ENCODE measurements at regions not wholly inside any gene's neighbourhood (a gene's known extent, or its start where the extent isn't known, plus 50 kb on each side); places are given as distances from the start of the nearest gene placed in this dataset.

DNA sequence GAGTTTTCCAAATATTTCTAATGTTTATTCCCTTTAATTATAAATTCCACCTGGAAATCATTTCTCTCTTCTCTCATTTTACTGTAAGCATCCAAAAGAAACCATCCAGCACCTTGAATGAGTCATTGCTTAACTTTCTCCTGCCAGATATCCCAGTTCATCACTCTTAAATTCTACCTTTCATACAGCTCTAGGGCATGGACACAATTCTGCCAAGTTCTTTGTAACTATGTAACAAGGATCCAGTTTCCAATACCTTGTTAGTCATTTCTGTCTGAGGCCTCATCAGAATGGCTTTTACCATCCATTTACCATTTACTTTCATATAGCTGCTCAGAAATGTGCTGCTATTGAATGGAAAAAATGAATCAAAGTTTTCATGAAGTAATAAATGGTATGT lies 455.4 kb upstream of the TENM4 start:
- POLR2A ChIA-PET = no interaction called here
- BruUV-seq (replicated peaks) = no TSS peak
- intact Hi-C loops (cut with micrococcal nuclease) = no loop called here
- no peak overlapping the region for H3K4me3 Mint-ChIP-seq (ENCODE audit: unreplicated experiment)
- no peaks in the 10 kb centered on the region for H3K36me3 Mint-ChIP-seq (ENCODE audit: insufficient read depth, unreplicated experiment)
- no peak overlapping the region for H3K27ac Mint-ChIP-seq (ENCODE audit: low read depth, unreplicated experiment)
- CTCF ChIA-PET = interaction anchor here (0.6 to 1.3 kb wide), 2 partner anchors 13 to 17 kb away, joined by 4 read pairs; no protein-coding TSS in a partner anchor
- H3K4me1 Mint-ChIP-seq (ENCODE audit: insufficient read depth, unreplicated experiment) = peaks cover 12% of the 10 kb centered on the region
- peaks cover 8% of the 10 kb centered on the region for H3K9me3 Mint-ChIP-seq (ENCODE audit: unreplicated experiment)
- no peaks in the 10 kb centered on the region for H3K27me3 Mint-ChIP-seq (ENCODE audit: insufficient read depth, unreplicated experiment)
- DNase-seq (ENCODE audit: unreplicated experiment) = peak; percentile 72
- TF ChIP-seq, protein P1, sequence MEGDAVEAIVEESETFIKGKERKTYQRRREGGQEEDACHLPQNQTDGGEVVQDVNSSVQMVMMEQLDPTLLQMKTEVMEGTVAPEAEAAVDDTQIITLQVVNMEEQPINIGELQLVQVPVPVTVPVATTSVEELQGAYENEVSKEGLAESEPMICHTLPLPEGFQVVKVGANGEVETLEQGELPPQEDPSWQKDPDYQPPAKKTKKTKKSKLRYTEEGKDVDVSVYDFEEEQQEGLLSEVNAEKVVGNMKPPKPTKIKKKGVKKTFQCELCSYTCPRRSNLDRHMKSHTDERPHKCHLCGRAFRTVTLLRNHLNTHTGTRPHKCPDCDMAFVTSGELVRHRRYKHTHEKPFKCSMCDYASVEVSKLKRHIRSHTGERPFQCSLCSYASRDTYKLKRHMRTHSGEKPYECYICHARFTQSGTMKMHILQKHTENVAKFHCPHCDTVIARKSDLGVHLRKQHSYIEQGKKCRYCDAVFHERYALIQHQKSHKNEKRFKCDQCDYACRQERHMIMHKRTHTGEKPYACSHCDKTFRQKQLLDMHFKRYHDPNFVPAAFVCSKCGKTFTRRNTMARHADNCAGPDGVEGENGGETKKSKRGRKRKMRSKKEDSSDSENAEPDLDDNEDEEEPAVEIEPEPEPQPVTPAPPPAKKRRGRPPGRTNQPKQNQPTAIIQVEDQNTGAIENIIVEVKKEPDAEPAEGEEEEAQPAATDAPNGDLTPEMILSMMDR (IDR thresholded peaks at IDR 0.05; ENCODE audit: unreplicated experiment) = no peak

GRCh38 chr11:79894111-79894510 lies 453.3 kb upstream of the TENM4 start:
- intact Hi-C loops (cut with micrococcal nuclease) = no loop called here
- Mint-ChIP-seq H3K9me3 (ENCODE audit: unreplicated experiment) (peaks cover 8% of the 10 kb centered on the region), H3K4me1 (ENCODE audit: insufficient read depth, unreplicated experiment) (peaks cover 12% of the 10 kb centered on the region), H3K27ac (ENCODE audit: low read depth, unreplicated experiment) (no peak overlapping the region), H3K27me3 (ENCODE audit: insufficient read depth, unreplicated experiment) (no peaks in the 10 kb centered on the region), H3K36me3 (ENCODE audit: insufficient read depth, unreplicated experiment) (no peaks in the 10 kb centered on the region), H3K4me3 (ENCODE audit: unreplicated experiment) (no peak overlapping the region)
- CTCF ChIA-PET = no interaction called here
- TF ChIP-seq, protein P1 (IDR thresholded peaks at IDR 0.05; ENCODE audit: unreplicated experiment) = no peak
- no peak for DNase-seq (ENCODE audit: unreplicated experiment)
- no TSS peak for BruUV-seq (replicated peaks)
- POLR2A ChIA-PET = no interaction called here

DNA sequence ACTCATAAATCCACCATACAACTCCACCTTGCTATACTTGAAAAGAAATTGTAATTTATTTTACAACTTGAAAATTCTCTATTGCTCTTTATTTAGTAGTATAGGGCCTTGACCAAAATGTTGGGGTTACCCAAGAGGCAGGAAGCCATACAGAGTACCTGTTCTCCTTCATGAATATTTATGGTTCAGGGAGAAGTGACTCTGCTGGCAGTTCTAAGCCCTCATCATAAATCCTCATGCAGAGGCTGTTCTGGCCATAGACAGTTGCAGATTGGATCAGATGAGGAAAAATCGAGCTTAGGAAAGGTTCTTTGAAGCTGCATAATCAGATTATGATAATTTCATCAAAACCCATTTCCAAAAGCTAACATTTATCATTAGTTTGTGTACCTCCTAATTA lies 449.4 kb upstream of the TENM4 start:
- ChIA-PET POLR2A (no interaction called here), CTCF (interaction anchor here (0.6 kb wide), 1 partner anchor 1535 kb away, joined by 3 read pairs; no protein-coding TSS in a partner anchor)
- H3K4me3 Mint-ChIP-seq (ENCODE audit: unreplicated experiment) = no peak overlapping the region
- TF ChIP-seq, protein P1 (IDR thresholded peaks at IDR 0.05; ENCODE audit: unreplicated experiment) = no peak
- DNase-seq (ENCODE audit: unreplicated experiment) = no peak
- H3K27me3 Mint-ChIP-seq (ENCODE audit: insufficient read depth, unreplicated experiment) = no peaks in the 10 kb centered on the region
- no peak overlapping the region for H3K27ac Mint-ChIP-seq (ENCODE audit: low read depth, unreplicated experiment)
- H3K36me3 Mint-ChIP-seq (ENCODE audit: insufficient read depth, unreplicated experiment) = no peaks in the 10 kb centered on the region
- H3K9me3 Mint-ChIP-seq (ENCODE audit: unreplicated experiment) = no peaks in the 10 kb centered on the region
- H3K4me1 Mint-ChIP-seq (ENCODE audit: insufficient read depth, unreplicated experiment) = no peaks in the 10 kb centered on the region
- intact Hi-C loops (cut with micrococcal nuclease) = no loop called here
- BruUV-seq (replicated peaks) = no TSS peak

- BruUV-seq (replicated peaks) = no TSS peak
- no peak overlapping the region for H3K4me3 Mint-ChIP-seq (ENCODE audit: unreplicated experiment)
- ChIA-PET POLR2A (no interaction called here), CTCF (interaction anchor here (0.6 to 0.7 kb wide), 2 partner anchors 14 to 1177 kb away, joined by 3 read pairs; no protein-coding TSS in a partner anchor)
- H3K27me3 Mint-ChIP-seq (ENCODE audit: insufficient read depth, unreplicated experiment) = no peaks in the 10 kb centered on the region
- no peak for DNase-seq (ENCODE audit: unreplicated experiment)
- intact Hi-C loops (cut with micrococcal nuclease) = no loop called here
- no peak overlapping the region for H3K27ac Mint-ChIP-seq (ENCODE audit: low read depth, unreplicated experiment)
- TF ChIP-seq, protein P1 (IDR thresholded peaks at IDR 0.05; ENCODE audit: unreplicated experiment) = no peak
- peaks cover 7% of the 10 kb centered on the region for H3K9me3 Mint-ChIP-seq (ENCODE audit: unreplicated experiment)
- no peaks in the 10 kb centered on the region for H3K4me1 Mint-ChIP-seq (ENCODE audit: insufficient read depth, unreplicated experiment)
- no peaks in the 10 kb centered on the region for H3K36me3 Mint-ChIP-seq (ENCODE audit: insufficient read depth, unreplicated experiment)
Measured at GRCh38 chr11:79864882-79865281, 424.1 kb upstream of the TENM4 start.

Measured in MCF 10A (cell line).